ENCODE measurements at regions not wholly inside any gene's neighbourhood (a gene's known extent, or its start where the extent isn't known, plus 50 kb on each side); places are given as distances from the start of the nearest gene placed in this dataset.
A peak's percentile ranks its signal among the peaks of the same experiment; 100 is the strongest.

GRCh38 chr4:10872833-10873517 is 188.4 kb upstream of the CLNK start:
- Histone ChIP-seq H2AFZ (ENCODE audit: insufficient read depth, low read length, poor library complexity) (no peak overlapping the region), H2BK120ac (ENCODE audit: insufficient read depth, low read length, poor library complexity) (no peak overlapping the region), H3K9me3 (ENCODE audit: insufficient read depth, low read depth, low read length) (no peaks in the 10 kb centered on the region), H3K27ac (ENCODE audit: low read depth, low read length) (no peak overlapping the region), H2BK5ac (ENCODE audit: low read depth, low read length, poor library complexity) (no peak overlapping the region), H4K8ac (ENCODE audit: low read depth, low read length) (no peak overlapping the region), H4K91ac (ENCODE audit: low read depth, low read length) (no peak overlapping the region), H3K36me3 (ENCODE audit: control insufficient read depth in 1 of 2, insufficient read depth in 2 of 2, low read length in 2 of 2) (no peaks in the 10 kb centered on the region), H3K4me1 (ENCODE audit: control insufficient read depth in 1 of 2, insufficient read depth in 2 of 2, low read length in 2 of 2) (no peaks in the 10 kb centered on the region), H3K4me3 (ENCODE audit: low read depth, low read length) (no peak overlapping the region), H3K4ac (ENCODE audit: low read depth, low read length) (no peak overlapping the region), H2BK12ac (ENCODE audit: low read length) (no peak overlapping the region), H3K18ac (ENCODE audit: low read length) (no peak overlapping the region), H3K9ac (ENCODE audit: low read length) (no peak overlapping the region), H3K27me3 (ENCODE audit: insufficient read depth, low read length) (no peaks in the 10 kb centered on the region), H2AK5ac (ENCODE audit: low read length) (no peak overlapping the region), H4K12ac (ENCODE audit: low read depth, low read length) (no peak overlapping the region), H3K23ac (ENCODE audit: low read length) (no peak overlapping the region), H3K14ac (ENCODE audit: low read length) (no peak overlapping the region), H3K79me1 (ENCODE audit: low read length) (no peaks in the 10 kb centered on the region), H3K79me2 (ENCODE audit: control insufficient read depth, insufficient read depth, low read length, poor library complexity) (no peaks in the 10 kb centered on the region), H3K4me2 (ENCODE audit: low read length) (no peak overlapping the region)
- WGBS (ENCODE audit: extremely low coverage, insufficient coverage, insufficient read length), result no CpG with 5 or more reads among the region's 4 CpGs
- no peak for DNase-seq

GRCh38 chr4:10866666-10867065 is 182.1 kb upstream of the CLNK start:
- H3K4me3 ChIP-seq (ENCODE audit: low read depth, low read length), result no peak overlapping the region
- H3K23ac ChIP-seq (ENCODE audit: low read length), result no peak overlapping the region
- no peak overlapping the region for H2AFZ ChIP-seq (ENCODE audit: insufficient read depth, low read length, poor library complexity)
- no peak overlapping the region for H2BK12ac ChIP-seq (ENCODE audit: low read length)
- no peak overlapping the region for H2BK5ac ChIP-seq (ENCODE audit: low read depth, low read length, poor library complexity)
- no peak overlapping the region for H4K12ac ChIP-seq (ENCODE audit: low read depth, low read length)
- no peaks in the 10 kb centered on the region for H3K79me1 ChIP-seq (ENCODE audit: low read length)
- peak overlapping the region; percentile 5 for H3K27ac ChIP-seq (ENCODE audit: low read depth, low read length)
- H3K4me1 ChIP-seq (ENCODE audit: control insufficient read depth in 1 of 2, insufficient read depth in 2 of 2, low read length in 2 of 2), result peaks cover 0 to 4% of the 10 kb centered on the region in 2 experiments
- no peaks in the 10 kb centered on the region for H3K27me3 ChIP-seq (ENCODE audit: insufficient read depth, low read length)
- DNase-seq, result no peak
- H3K4me2 ChIP-seq (ENCODE audit: low read length), result no peak overlapping the region
- H3K18ac ChIP-seq (ENCODE audit: low read length), result no peak overlapping the region
- no peaks in the 10 kb centered on the region for H3K79me2 ChIP-seq (ENCODE audit: control insufficient read depth, insufficient read depth, low read length, poor library complexity)
- no peaks in the 10 kb centered on the region for H3K9me3 ChIP-seq (ENCODE audit: insufficient read depth, low read depth, low read length)
- H3K36me3 ChIP-seq (ENCODE audit: control insufficient read depth in 1 of 2, insufficient read depth in 2 of 2, low read length in 2 of 2), result no peaks in the 10 kb centered on the region
- H4K91ac ChIP-seq (ENCODE audit: low read depth, low read length), result no peak overlapping the region
- no CpG with 5 or more reads among the region's 6 CpGs for WGBS (ENCODE audit: extremely low coverage, insufficient coverage, insufficient read length)
- H3K9ac ChIP-seq (ENCODE audit: low read length), result no peak overlapping the region
- H2BK120ac ChIP-seq (ENCODE audit: insufficient read depth, low read length, poor library complexity), result no peak overlapping the region
- H4K8ac ChIP-seq (ENCODE audit: low read depth, low read length), result no peak overlapping the region
- H2AK5ac ChIP-seq (ENCODE audit: low read length), result no peak overlapping the region
- no peak overlapping the region for H3K14ac ChIP-seq (ENCODE audit: low read length)
- no peak overlapping the region for H3K4ac ChIP-seq (ENCODE audit: low read depth, low read length)

- no CpG with 5 or more reads among the region's 3 CpGs for WGBS (ENCODE audit: extremely low coverage, insufficient coverage, insufficient read length)
These were observed 176.5 kb upstream of the CLNK start for GRCh38 chr4:10861036-10861435.

GRCh38 chr4:10856271-10856782 is 171.8 kb upstream of the CLNK start:
- Histone ChIP-seq H3K18ac (ENCODE audit: low read length) (no peak overlapping the region), H2BK5ac (ENCODE audit: low read depth, low read length, poor library complexity) (no peak overlapping the region), H4K12ac (ENCODE audit: low read depth, low read length) (no peak overlapping the region), H2BK12ac (ENCODE audit: low read length) (no peak overlapping the region), H3K4me2 (ENCODE audit: low read length) (no peak overlapping the region), H3K79me2 (ENCODE audit: control insufficient read depth, insufficient read depth, low read length, poor library complexity) (no peaks in the 10 kb centered on the region), H2BK120ac (ENCODE audit: insufficient read depth, low read length, poor library complexity) (no peak overlapping the region), H3K27me3 (ENCODE audit: insufficient read depth, low read length) (no peaks in the 10 kb centered on the region), H3K4ac (ENCODE audit: low read depth, low read length) (no peak overlapping the region), H2AK5ac (ENCODE audit: low read length) (no peak overlapping the region), H4K91ac (ENCODE audit: low read depth, low read length) (no peak overlapping the region), H3K14ac (ENCODE audit: low read length) (no peak overlapping the region), H2AFZ (ENCODE audit: insufficient read depth, low read length, poor library complexity) (no peak overlapping the region), H3K36me3 (ENCODE audit: control insufficient read depth in 1 of 2, insufficient read depth in 2 of 2, low read length in 2 of 2) (no peaks in the 10 kb centered on the region), H3K79me1 (ENCODE audit: low read length) (no peaks in the 10 kb centered on the region), H3K9ac (ENCODE audit: low read length) (no peak overlapping the region), H3K23ac (ENCODE audit: low read length) (no peak overlapping the region), H3K4me1 (ENCODE audit: control insufficient read depth in 1 of 2, insufficient read depth in 2 of 2, low read length in 2 of 2) (no peaks in the 10 kb centered on the region), H4K8ac (ENCODE audit: low read depth, low read length) (no peak overlapping the region), H3K4me3 (ENCODE audit: low read depth, low read length) (no peak overlapping the region), H3K9me3 (ENCODE audit: insufficient read depth, low read depth, low read length) (peaks cover 3% of the 10 kb centered on the region), H3K27ac (ENCODE audit: low read depth, low read length) (no peak overlapping the region)
- no peak for DNase-seq

More at GRCh38 chr4:10861036-10861435, 176.5 kb upstream of the CLNK start:
- Histone ChIP-seq H3K79me1 (ENCODE audit: low read length) (no peaks in the 10 kb centered on the region), H3K9ac (ENCODE audit: low read length) (no peak overlapping the region), H3K36me3 (ENCODE audit: control insufficient read depth in 1 of 2, insufficient read depth in 2 of 2, low read length in 2 of 2) (no peaks in the 10 kb centered on the region), H3K4me1 (ENCODE audit: control insufficient read depth in 1 of 2, insufficient read depth in 2 of 2, low read length in 2 of 2) (no peaks in the 10 kb centered on the region), H2BK120ac (ENCODE audit: insufficient read depth, low read length, poor library complexity) (no peak overlapping the region), H3K14ac (ENCODE audit: low read length) (no peak overlapping the region), H3K23ac (ENCODE audit: low read length) (no peak overlapping the region), H3K79me2 (ENCODE audit: control insufficient read depth, insufficient read depth, low read length, poor library complexity) (no peaks in the 10 kb centered on the region), H4K91ac (ENCODE audit: low read depth, low read length) (no peak overlapping the region), H2BK5ac (ENCODE audit: low read depth, low read length, poor library complexity) (no peak overlapping the region), H3K27me3 (ENCODE audit: insufficient read depth, low read length) (no peaks in the 10 kb centered on the region), H3K9me3 (ENCODE audit: insufficient read depth, low read depth, low read length) (no peaks in the 10 kb centered on the region), H2AK5ac (ENCODE audit: low read length) (no peak overlapping the region), H4K12ac (ENCODE audit: low read depth, low read length) (no peak overlapping the region), H3K4me3 (ENCODE audit: low read depth, low read length) (no peak overlapping the region), H3K4ac (ENCODE audit: low read depth, low read length) (no peak overlapping the region), H3K27ac (ENCODE audit: low read depth, low read length) (no peak overlapping the region), H2BK12ac (ENCODE audit: low read length) (no peak overlapping the region), H4K8ac (ENCODE audit: low read depth, low read length) (no peak overlapping the region), H2AFZ (ENCODE audit: insufficient read depth, low read length, poor library complexity) (no peak overlapping the region), H3K18ac (ENCODE audit: low read length) (no peak overlapping the region), H3K4me2 (ENCODE audit: low read length) (no peak overlapping the region)
- peak; percentile 29 to 82 for DNase-seq
